8988T (cell line): ENCODE measurements at regions not wholly inside any gene's neighbourhood (a gene's known extent, or its start where the extent isn't known, plus 50 kb on each side); places are given as distances from the start of the nearest gene placed in this dataset.
"Not testable (repeated sequence)": the region's sequence is repeated elsewhere in the genome, so short reads cannot be mapped to it uniquely, and the experiment has no call there.

ENCODE experiments used
- DNase-seq: peaks from one replicate; pipeline ENCODE4 v3.0.0; 2011

- DNase-seq: no peak
Observed at GRCh38 chr4:45345558-45345957, 619.2 kb upstream of the GNPDA2 start.

GRCh38 chr4:45331802-45332201 lies 605.4 kb upstream of the GNPDA2 start:
- DNase-seq: no peak

- no peak for DNase-seq
Observed at GRCh38 chr4:45327544-45327943, 601.2 kb upstream of the GNPDA2 start.

- DNase-seq: no peak
Observed at GRCh38 chr4:45324455-45325417, 598.4 kb upstream of the GNPDA2 start.

GRCh38 chr4:45323453-45324058 lies 597.2 kb upstream of the GNPDA2 start:
- DNase-seq: no peak

- no peak for DNase-seq
Observed at GRCh38 chr4:45317739-45318138, 591.4 kb upstream of the GNPDA2 start.

- no peak for DNase-seq
Observed at GRCh38 chr4:45317276-45317675, 590.9 kb upstream of the GNPDA2 start.

GRCh38 chr4:45316257-45316656 lies 589.9 kb upstream of the GNPDA2 start:
- DNase-seq: no peak

- no peak for DNase-seq
Observed at GRCh38 chr4:45302828-45303227, 576.5 kb upstream of the GNPDA2 start.

- no peak for DNase-seq
Observed at GRCh38 chr4:45294464-45294863, 568.1 kb upstream of the GNPDA2 start.

GRCh38 chr4:45293335-45293734 lies 567.0 kb upstream of the GNPDA2 start:
- DNase-seq: no peak

GRCh38 chr4:45292844-45293243 lies 566.5 kb upstream of the GNPDA2 start:
- DNase-seq: no peak

GRCh38 chr4:45284400-45285085 lies 558.2 kb upstream of the GNPDA2 start:
- no peak for DNase-seq

- DNase-seq: no peak
Observed at GRCh38 chr4:45283352-45283751, 557.0 kb upstream of the GNPDA2 start.

- no peak for DNase-seq
Observed at GRCh38 chr4:45280121-45280520, 553.8 kb upstream of the GNPDA2 start.

GRCh38 chr4:45275862-45276261 lies 549.5 kb upstream of the GNPDA2 start:
- DNase-seq: no peak

GRCh38 chr4:45248106-45248505 lies 521.8 kb upstream of the GNPDA2 start:
- DNase-seq: not testable (repeated sequence)

- no peak for DNase-seq
Observed at GRCh38 chr4:45241976-45242375, 515.6 kb upstream of the GNPDA2 start.

- DNase-seq: no peak
Observed at GRCh38 chr4:45229206-45229605, 502.9 kb upstream of the GNPDA2 start.

GRCh38 chr4:45215976-45216542 lies 489.7 kb upstream of the GNPDA2 start:
- DNase-seq: no peak

- DNase-seq: not testable (repeated sequence)
Observed at GRCh38 chr4:45208476-45208875, 482.1 kb upstream of the GNPDA2 start.

- not testable (repeated sequence) for DNase-seq
Observed at GRCh38 chr4:45207864-45208331, 481.5 kb upstream of the GNPDA2 start.

GRCh38 chr4:45207241-45207863 lies 481.0 kb upstream of the GNPDA2 start:
- DNase-seq: not testable (repeated sequence)
